ENCODE measurements at regions not wholly inside any gene's neighbourhood (a gene's known extent, or its start where the extent isn't known, plus 50 kb on each side); places are given as distances from the start of the nearest gene placed in this dataset.

GRCh38 chr2:204012072-204012653 is 75.6 kb downstream of the ICOS start:
- Histone ChIP-seq H3K36me3 (ENCODE audit: control insufficient read depth, insufficient read depth, low read length) (no peaks in the 10 kb centered on the region), H3K4me3 (ENCODE audit: insufficient read depth, low read depth, low read length, poor library complexity, severe bottlenecking) (no peak overlapping the region), H3K4me1 (ENCODE audit: control insufficient read depth, insufficient read depth, low read length, poor library complexity, severe bottlenecking) (no peaks in the 10 kb centered on the region), H3K9me3 (ENCODE audit: control insufficient read depth, low read length) (no peaks in the 10 kb centered on the region), H3K27me3 (replicated peaks; ENCODE audit: control insufficient read depth, insufficient read depth, low read length, poor library complexity, severe bottlenecking) (no peaks in the 10 kb centered on the region), H3K27ac (ENCODE audit: insufficient read depth, low read length, poor library complexity, severe bottlenecking) (no peak overlapping the region)
- no peak for DNase-seq

- DNase-seq: peak in 1 of 3 donors; percentile 15
- H3K4me3 ChIP-seq (ENCODE audit: insufficient read depth, low read depth, low read length, poor library complexity, severe bottlenecking): no peak overlapping the region
- no peaks in the 10 kb centered on the region for H3K9me3 ChIP-seq (ENCODE audit: control insufficient read depth, low read length)
These were observed 78.7 kb downstream of the ICOS start for GRCh38 chr2:204015118-204015843.

GRCh38 chr2:204018717-204019116 is 82.2 kb downstream of the ICOS start:
- DNase-seq: no peak
- Histone ChIP-seq H3K27me3 (replicated peaks; ENCODE audit: control insufficient read depth, insufficient read depth, low read length, poor library complexity, severe bottlenecking) (no peaks in the 10 kb centered on the region), H3K27ac (ENCODE audit: insufficient read depth, low read length, poor library complexity, severe bottlenecking) (no peak overlapping the region), H3K36me3 (ENCODE audit: control insufficient read depth, insufficient read depth, low read length) (no peaks in the 10 kb centered on the region), H3K4me3 (ENCODE audit: insufficient read depth, low read depth, low read length, poor library complexity, severe bottlenecking) (no peak overlapping the region), H3K9me3 (ENCODE audit: control insufficient read depth, low read length) (no peaks in the 10 kb centered on the region), H3K4me1 (ENCODE audit: control insufficient read depth, insufficient read depth, low read length, poor library complexity, severe bottlenecking) (peaks cover 4% of the 10 kb centered on the region)

More at GRCh38 chr2:204015118-204015843, 78.7 kb downstream of the ICOS start:
- Histone ChIP-seq H3K36me3 (ENCODE audit: control insufficient read depth, insufficient read depth, low read length) (no peaks in the 10 kb centered on the region), H3K4me1 (ENCODE audit: control insufficient read depth, insufficient read depth, low read length, poor library complexity, severe bottlenecking) (no peaks in the 10 kb centered on the region), H3K27ac (ENCODE audit: insufficient read depth, low read length, poor library complexity, severe bottlenecking) (no peak overlapping the region), H3K27me3 (replicated peaks; ENCODE audit: control insufficient read depth, insufficient read depth, low read length, poor library complexity, severe bottlenecking) (no peaks in the 10 kb centered on the region)

GRCh38 chr2:204019572-204020501 is 83.3 kb downstream of the ICOS start:
- Histone ChIP-seq H3K4me3 (ENCODE audit: insufficient read depth, low read depth, low read length, poor library complexity, severe bottlenecking) (no peak overlapping the region), H3K4me1 (ENCODE audit: control insufficient read depth, insufficient read depth, low read length, poor library complexity, severe bottlenecking) (peaks cover 4% of the 10 kb centered on the region), H3K36me3 (ENCODE audit: control insufficient read depth, insufficient read depth, low read length) (no peaks in the 10 kb centered on the region), H3K27ac (ENCODE audit: insufficient read depth, low read length, poor library complexity, severe bottlenecking) (no peak overlapping the region), H3K27me3 (replicated peaks; ENCODE audit: control insufficient read depth, insufficient read depth, low read length, poor library complexity, severe bottlenecking) (no peaks in the 10 kb centered on the region), H3K9me3 (ENCODE audit: control insufficient read depth, low read length) (no peaks in the 10 kb centered on the region)
- DNase-seq: no peak

- DNase-seq: no peak
- no peak overlapping the region for H3K4me3 ChIP-seq (ENCODE audit: insufficient read depth, low read depth, low read length, poor library complexity, severe bottlenecking)
- H3K4me1 ChIP-seq (ENCODE audit: control insufficient read depth, insufficient read depth, low read length, poor library complexity, severe bottlenecking): peaks cover 4% of the 10 kb centered on the region
- no peaks in the 10 kb centered on the region for H3K36me3 ChIP-seq (ENCODE audit: control insufficient read depth, insufficient read depth, low read length)
- H3K9me3 ChIP-seq (ENCODE audit: control insufficient read depth, low read length): no peaks in the 10 kb centered on the region
- H3K27ac ChIP-seq (ENCODE audit: insufficient read depth, low read length, poor library complexity, severe bottlenecking): no peak overlapping the region
- H3K27me3 ChIP-seq (replicated peaks; ENCODE audit: control insufficient read depth, insufficient read depth, low read length, poor library complexity, severe bottlenecking): no peaks in the 10 kb centered on the region
These were observed 84.9 kb downstream of the ICOS start for GRCh38 chr2:204021290-204022081.

GRCh38 chr2:204022550-204022949 is 86.0 kb downstream of the ICOS start:
- Histone ChIP-seq H3K4me3 (ENCODE audit: insufficient read depth, low read depth, low read length, poor library complexity, severe bottlenecking) (no peak overlapping the region), H3K4me1 (ENCODE audit: control insufficient read depth, insufficient read depth, low read length, poor library complexity, severe bottlenecking) (peaks cover 7% of the 10 kb centered on the region), H3K27me3 (replicated peaks; ENCODE audit: control insufficient read depth, insufficient read depth, low read length, poor library complexity, severe bottlenecking) (no peaks in the 10 kb centered on the region), H3K9me3 (ENCODE audit: control insufficient read depth, low read length) (no peaks in the 10 kb centered on the region), H3K36me3 (ENCODE audit: control insufficient read depth, insufficient read depth, low read length) (no peaks in the 10 kb centered on the region), H3K27ac (ENCODE audit: insufficient read depth, low read length, poor library complexity, severe bottlenecking) (no peak overlapping the region)
- DNase-seq: no peak

GRCh38 chr2:204023088-204023487 is 86.5 kb downstream of the ICOS start:
- H3K27me3 ChIP-seq (replicated peaks; ENCODE audit: control insufficient read depth, insufficient read depth, low read length, poor library complexity, severe bottlenecking): no peaks in the 10 kb centered on the region
- no peaks in the 10 kb centered on the region for H3K36me3 ChIP-seq (ENCODE audit: control insufficient read depth, insufficient read depth, low read length)
- no peaks in the 10 kb centered on the region for H3K9me3 ChIP-seq (ENCODE audit: control insufficient read depth, low read length)
- peaks cover 7% of the 10 kb centered on the region for H3K4me1 ChIP-seq (ENCODE audit: control insufficient read depth, insufficient read depth, low read length, poor library complexity, severe bottlenecking)
- no peak overlapping the region for H3K27ac ChIP-seq (ENCODE audit: insufficient read depth, low read length, poor library complexity, severe bottlenecking)
- DNase-seq: no peak
- H3K4me3 ChIP-seq (ENCODE audit: insufficient read depth, low read depth, low read length, poor library complexity, severe bottlenecking): no peak overlapping the region

GRCh38 chr2:204024503-204024902 is 87.9 kb downstream of the ICOS start:
- H3K27me3 ChIP-seq (replicated peaks; ENCODE audit: control insufficient read depth, insufficient read depth, low read length, poor library complexity, severe bottlenecking): no peaks in the 10 kb centered on the region
- no peak overlapping the region for H3K27ac ChIP-seq (ENCODE audit: insufficient read depth, low read length, poor library complexity, severe bottlenecking)
- no peak overlapping the region for H3K4me3 ChIP-seq (ENCODE audit: insufficient read depth, low read depth, low read length, poor library complexity, severe bottlenecking)
- H3K36me3 ChIP-seq (ENCODE audit: control insufficient read depth, insufficient read depth, low read length): no peaks in the 10 kb centered on the region
- peaks cover 7% of the 10 kb centered on the region for H3K4me1 ChIP-seq (ENCODE audit: control insufficient read depth, insufficient read depth, low read length, poor library complexity, severe bottlenecking)
- no peaks in the 10 kb centered on the region for H3K9me3 ChIP-seq (ENCODE audit: control insufficient read depth, low read length)
- no peak for DNase-seq

GRCh38 chr2:204024906-204025475 is 88.4 kb downstream of the ICOS start:
- no peak overlapping the region for H3K27ac ChIP-seq (ENCODE audit: insufficient read depth, low read length, poor library complexity, severe bottlenecking)
- no peaks in the 10 kb centered on the region for H3K36me3 ChIP-seq (ENCODE audit: control insufficient read depth, insufficient read depth, low read length)
- no peaks in the 10 kb centered on the region for H3K9me3 ChIP-seq (ENCODE audit: control insufficient read depth, low read length)
- peaks cover 7% of the 10 kb centered on the region for H3K4me1 ChIP-seq (ENCODE audit: control insufficient read depth, insufficient read depth, low read length, poor library complexity, severe bottlenecking)
- H3K27me3 ChIP-seq (replicated peaks; ENCODE audit: control insufficient read depth, insufficient read depth, low read length, poor library complexity, severe bottlenecking): no peaks in the 10 kb centered on the region
- no peak overlapping the region for H3K4me3 ChIP-seq (ENCODE audit: insufficient read depth, low read depth, low read length, poor library complexity, severe bottlenecking)
- DNase-seq: no peak
